ENCODE measurements at regions not wholly inside any gene's neighbourhood (a gene's known extent, or its start where the extent isn't known, plus 50 kb on each side); places are given as distances from the start of the nearest gene placed in this dataset.

DNA sequence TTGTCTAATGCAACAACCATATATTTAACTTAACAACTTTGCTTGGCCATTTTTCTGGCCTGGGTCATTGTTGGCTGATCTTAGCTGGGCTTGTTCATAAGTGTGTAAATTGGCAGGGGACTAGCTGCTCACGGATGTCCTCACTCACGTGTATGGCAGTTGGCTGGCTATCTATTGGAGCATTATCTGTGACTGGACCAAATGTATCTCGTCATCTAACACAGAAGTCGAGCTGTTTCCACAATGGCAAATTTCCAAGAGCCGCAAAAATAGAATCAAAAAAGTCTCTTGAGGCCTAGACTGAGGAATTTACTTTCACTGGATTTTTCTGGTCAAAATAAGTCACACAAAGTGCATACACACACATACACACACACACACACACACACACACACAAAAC is 893.3 kb downstream of the FAM181B start:
- H3K4me3 ChIP-seq (ENCODE audit: low read depth in 1 of 3, low read length in 3 of 3): no peak overlapping the region
- H3K9me3 ChIP-seq (ENCODE audit: control insufficient read depth in 4 of 4, low read length in 3 of 4): no peaks in the 10 kb centered on the region
- WGBS: 65% methylated on average over 5 of the region's 5 CpGs
- no peak for DNase-seq (ENCODE audit: low spot score)
- no peak overlapping the region for H3K9ac ChIP-seq (ENCODE audit: low read depth in 1 of 2, low read length in 2 of 2)
- no peaks in the 10 kb centered on the region for H3K36me3 ChIP-seq (ENCODE audit: control insufficient read depth in 4 of 4, insufficient read depth in 3 of 4, low read depth in 1 of 4, low read length in 3 of 4)
- H3K4me1 ChIP-seq (ENCODE audit: control insufficient read depth in 4 of 4, insufficient read depth in 4 of 4, low read length in 3 of 4): no peaks in the 10 kb centered on the region
- TF ChIP-seq EGR1 (IDR thresholded peaks at IDR 0.05; ENCODE audit: low read depth in 2 of 2) (no peak), NR2F2 (IDR thresholded peaks at IDR 0.05) (no peak), SP1 (IDR thresholded peaks at IDR 0.05) (no peak), RAD21 (IDR thresholded peaks at IDR 0.05) (no peak), RXRA (IDR thresholded peaks at IDR 0.05) (no peak), GABPA (IDR thresholded peaks at IDR 0.05 in 1 of 2, conservative IDR thresholded peaks at IDR 0.05 in 1 of 2) (no peak), JUND (IDR thresholded peaks at IDR 0.05) (no peak), HNF4G (IDR thresholded peaks at IDR 0.05) (no peak), TAF1 (conservative IDR thresholded peaks at IDR 0.05) (no peak)
- TF ChIP-seq, protein P1, sequence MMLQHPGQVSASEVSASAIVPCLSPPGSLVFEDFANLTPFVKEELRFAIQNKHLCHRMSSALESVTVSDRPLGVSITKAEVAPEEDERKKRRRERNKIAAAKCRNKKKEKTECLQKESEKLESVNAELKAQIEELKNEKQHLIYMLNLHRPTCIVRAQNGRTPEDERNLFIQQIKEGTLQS (IDR thresholded peaks at IDR 0.05): no peak
- TF ChIP-seq, protein P2, sequence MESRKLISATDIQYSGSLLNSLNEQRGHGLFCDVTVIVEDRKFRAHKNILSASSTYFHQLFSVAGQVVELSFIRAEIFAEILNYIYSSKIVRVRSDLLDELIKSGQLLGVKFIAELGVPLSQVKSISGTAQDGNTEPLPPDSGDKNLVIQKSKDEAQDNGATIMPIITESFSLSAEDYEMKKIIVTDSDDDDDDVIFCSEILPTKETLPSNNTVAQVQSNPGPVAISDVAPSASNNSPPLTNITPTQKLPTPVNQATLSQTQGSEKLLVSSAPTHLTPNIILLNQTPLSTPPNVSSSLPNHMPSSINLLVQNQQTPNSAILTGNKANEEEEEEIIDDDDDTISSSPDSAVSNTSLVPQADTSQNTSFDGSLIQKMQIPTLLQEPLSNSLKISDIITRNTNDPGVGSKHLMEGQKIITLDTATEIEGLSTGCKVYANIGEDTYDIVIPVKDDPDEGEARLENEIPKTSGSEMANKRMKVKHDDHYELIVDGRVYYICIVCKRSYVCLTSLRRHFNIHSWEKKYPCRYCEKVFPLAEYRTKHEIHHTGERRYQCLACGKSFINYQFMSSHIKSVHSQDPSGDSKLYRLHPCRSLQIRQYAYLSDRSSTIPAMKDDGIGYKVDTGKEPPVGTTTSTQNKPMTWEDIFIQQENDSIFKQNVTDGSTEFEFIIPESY (IDR thresholded peaks at IDR 0.05): no peak
- TF ChIP-seq, protein P3, sequence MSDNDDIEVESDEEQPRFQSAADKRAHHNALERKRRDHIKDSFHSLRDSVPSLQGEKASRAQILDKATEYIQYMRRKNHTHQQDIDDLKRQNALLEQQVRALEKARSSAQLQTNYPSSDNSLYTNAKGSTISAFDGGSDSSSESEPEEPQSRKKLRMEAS (IDR thresholded peaks at IDR 0.05): no peak
- TF ChIP-seq, protein P4, sequence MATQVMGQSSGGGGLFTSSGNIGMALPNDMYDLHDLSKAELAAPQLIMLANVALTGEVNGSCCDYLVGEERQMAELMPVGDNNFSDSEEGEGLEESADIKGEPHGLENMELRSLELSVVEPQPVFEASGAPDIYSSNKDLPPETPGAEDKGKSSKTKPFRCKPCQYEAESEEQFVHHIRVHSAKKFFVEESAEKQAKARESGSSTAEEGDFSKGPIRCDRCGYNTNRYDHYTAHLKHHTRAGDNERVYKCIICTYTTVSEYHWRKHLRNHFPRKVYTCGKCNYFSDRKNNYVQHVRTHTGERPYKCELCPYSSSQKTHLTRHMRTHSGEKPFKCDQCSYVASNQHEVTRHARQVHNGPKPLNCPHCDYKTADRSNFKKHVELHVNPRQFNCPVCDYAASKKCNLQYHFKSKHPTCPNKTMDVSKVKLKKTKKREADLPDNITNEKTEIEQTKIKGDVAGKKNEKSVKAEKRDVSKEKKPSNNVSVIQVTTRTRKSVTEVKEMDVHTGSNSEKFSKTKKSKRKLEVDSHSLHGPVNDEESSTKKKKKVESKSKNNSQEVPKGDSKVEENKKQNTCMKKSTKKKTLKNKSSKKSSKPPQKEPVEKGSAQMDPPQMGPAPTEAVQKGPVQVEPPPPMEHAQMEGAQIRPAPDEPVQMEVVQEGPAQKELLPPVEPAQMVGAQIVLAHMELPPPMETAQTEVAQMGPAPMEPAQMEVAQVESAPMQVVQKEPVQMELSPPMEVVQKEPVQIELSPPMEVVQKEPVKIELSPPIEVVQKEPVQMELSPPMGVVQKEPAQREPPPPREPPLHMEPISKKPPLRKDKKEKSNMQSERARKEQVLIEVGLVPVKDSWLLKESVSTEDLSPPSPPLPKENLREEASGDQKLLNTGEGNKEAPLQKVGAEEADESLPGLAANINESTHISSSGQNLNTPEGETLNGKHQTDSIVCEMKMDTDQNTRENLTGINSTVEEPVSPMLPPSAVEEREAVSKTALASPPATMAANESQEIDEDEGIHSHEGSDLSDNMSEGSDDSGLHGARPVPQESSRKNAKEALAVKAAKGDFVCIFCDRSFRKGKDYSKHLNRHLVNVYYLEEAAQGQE (IDR thresholded peaks at IDR 0.05): no peak
- H3K27me3 ChIP-seq (ENCODE audit: control insufficient read depth in 4 of 4, insufficient read depth in 4 of 4, low read length in 3 of 4): no peaks in the 10 kb centered on the region
- H3K27ac ChIP-seq (ENCODE audit: low read depth in 1 of 2, low read length in 2 of 2): no peak overlapping the region

DNA sequence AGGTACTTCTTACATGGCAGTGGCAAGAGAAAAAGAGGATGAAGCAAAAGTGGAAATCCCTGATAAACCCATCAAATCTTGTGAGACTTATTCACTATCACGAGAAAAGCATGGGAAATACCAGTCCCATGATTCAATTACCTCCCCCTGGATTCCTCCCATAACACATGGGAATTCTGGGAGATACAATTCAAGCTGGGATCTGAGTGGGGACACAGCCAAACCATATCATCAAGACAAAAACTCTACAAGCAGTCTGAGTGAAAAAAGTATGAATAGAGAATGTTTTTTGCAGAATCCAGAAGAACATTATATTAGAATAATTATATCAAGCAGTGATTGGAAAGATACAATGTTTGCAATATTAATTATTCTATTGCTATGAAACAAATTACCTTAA is 893.7 kb downstream of the FAM181B start:
- WGBS: 63% methylated on average over 1 of the region's 1 CpG
- Histone ChIP-seq H3K27me3 (ENCODE audit: control insufficient read depth in 4 of 4, insufficient read depth in 4 of 4, low read length in 3 of 4) (no peaks in the 10 kb centered on the region), H3K4me1 (ENCODE audit: control insufficient read depth in 4 of 4, insufficient read depth in 4 of 4, low read length in 3 of 4) (no peaks in the 10 kb centered on the region), H3K27ac (ENCODE audit: low read depth in 1 of 2, low read length in 2 of 2) (no peak overlapping the region), H3K9me3 (ENCODE audit: control insufficient read depth in 4 of 4, low read length in 3 of 4) (no peaks in the 10 kb centered on the region), H3K36me3 (ENCODE audit: control insufficient read depth in 4 of 4, insufficient read depth in 3 of 4, low read depth in 1 of 4, low read length in 3 of 4) (no peaks in the 10 kb centered on the region), H3K4me3 (ENCODE audit: low read depth in 1 of 3, low read length in 3 of 3) (no peak overlapping the region), H3K9ac (ENCODE audit: low read depth in 1 of 2, low read length in 2 of 2) (no peak overlapping the region)
- TF ChIP-seq HNF4G (IDR thresholded peaks at IDR 0.05) (no peak), FOXA1 (IDR thresholded peaks at IDR 0.05) (no peak), RAD21 (IDR thresholded peaks at IDR 0.05) (no peak), YY1 (IDR thresholded peaks at IDR 0.05) (no peak), HNF4A (conservative IDR thresholded peaks at IDR 0.05) (no peak), EGR1 (IDR thresholded peaks at IDR 0.05; ENCODE audit: low read depth in 2 of 2) (no peak), SP1 (IDR thresholded peaks at IDR 0.05) (no peak), RXRA (IDR thresholded peaks at IDR 0.05) (no peak), FOXA2 (IDR thresholded peaks at IDR 0.05) (no peak)
- TF ChIP-seq, protein P2 (IDR thresholded peaks at IDR 0.05): no peak
- no peak for DNase-seq (ENCODE audit: low spot score)

Measured in liver (tissue), 7 donors.